ENCODE measurements at regions not wholly inside any gene's neighbourhood (a gene's known extent, or its start where the extent isn't known, plus 50 kb on each side); places are given as distances from the start of the nearest gene placed in this dataset.
A peak's percentile ranks its signal among the peaks of the same experiment; 100 is the strongest.
"Not testable (repeated sequence)": the region's sequence is repeated elsewhere in the genome, so short reads cannot be mapped to it uniquely, and the experiment has no call there.

DNA sequence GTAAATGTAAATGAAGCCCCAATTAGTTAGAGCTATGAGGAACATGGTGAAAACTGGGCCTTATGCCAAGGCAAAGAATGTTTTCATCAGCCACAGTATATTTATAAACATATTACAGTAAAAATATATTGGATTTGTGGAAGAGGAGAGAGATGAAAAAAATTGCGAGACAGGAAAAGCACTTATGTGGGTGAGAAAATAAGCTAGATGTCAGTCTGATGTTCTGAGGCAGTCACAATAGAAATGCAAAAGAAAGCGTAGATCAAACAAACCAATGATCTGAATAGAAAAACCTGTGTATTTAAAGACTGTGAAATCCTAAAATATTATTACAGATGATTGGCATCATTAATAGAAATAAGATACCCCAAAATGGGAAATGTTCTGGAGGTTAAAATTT is 1332.5 kb downstream of the SLITRK5 start:
- DNase-seq (ENCODE audit: low spot score), result no peak
- in situ Hi-C loops (cut with HindIII; ENCODE audit: low sequenced_read_pairs), result no loop called here

DNA sequence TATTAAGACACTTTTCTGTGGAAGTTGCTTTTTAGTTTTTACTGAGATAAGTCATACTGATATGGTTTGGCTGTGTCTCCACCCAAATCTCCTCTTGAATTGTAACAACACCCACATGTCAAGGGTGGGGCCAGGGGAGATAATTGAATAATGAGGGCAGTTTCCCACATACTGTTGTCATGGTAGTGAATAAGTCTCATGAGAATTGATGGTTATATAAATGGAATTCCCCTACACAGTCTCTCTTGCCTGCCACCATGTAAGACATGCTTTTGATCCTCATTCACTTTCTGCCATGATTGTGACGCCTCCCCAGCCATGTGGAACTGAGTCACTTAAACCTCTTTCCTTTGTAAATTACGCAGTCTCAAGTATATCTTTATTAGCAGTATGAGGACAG is 1340.4 kb downstream of the SLITRK5 start:
- no peak for DNase-seq (ENCODE audit: low spot score)
- in situ Hi-C loops (cut with HindIII; ENCODE audit: low sequenced_read_pairs), result no loop called here

DNA sequence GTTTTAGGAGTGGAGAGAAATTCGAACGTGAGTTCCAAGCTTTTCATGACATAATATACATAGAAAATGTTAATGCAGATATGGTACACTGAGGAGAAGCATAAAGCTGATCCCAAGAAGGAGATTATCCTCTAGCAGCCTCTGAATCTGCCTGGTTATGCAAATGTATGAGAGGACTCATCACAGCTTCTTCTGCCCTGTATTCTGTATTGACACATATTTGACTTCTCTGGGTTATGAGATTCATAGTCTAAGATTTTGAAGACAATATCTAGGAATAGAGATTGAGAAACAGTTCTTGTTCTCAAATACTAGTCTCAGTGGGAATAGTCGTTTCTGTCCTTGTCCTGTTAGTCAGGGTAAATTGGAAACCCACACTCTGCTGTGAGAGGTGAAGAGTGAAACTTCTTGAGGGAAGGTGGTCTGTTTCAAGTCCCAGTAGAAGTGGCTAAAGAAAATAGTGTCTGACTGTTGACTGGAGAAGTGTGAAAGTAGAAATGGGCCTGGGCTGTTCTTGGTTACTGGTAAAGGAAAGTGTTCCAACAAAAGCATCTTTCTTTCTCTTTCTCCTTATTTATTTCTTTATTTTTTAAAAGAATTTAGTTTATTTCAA is 1356.6 kb downstream of the SLITRK5 start:
- no peak for DNase-seq (ENCODE audit: low spot score)
- in situ Hi-C loops (cut with HindIII; ENCODE audit: low sequenced_read_pairs), result no loop called here

DNA sequence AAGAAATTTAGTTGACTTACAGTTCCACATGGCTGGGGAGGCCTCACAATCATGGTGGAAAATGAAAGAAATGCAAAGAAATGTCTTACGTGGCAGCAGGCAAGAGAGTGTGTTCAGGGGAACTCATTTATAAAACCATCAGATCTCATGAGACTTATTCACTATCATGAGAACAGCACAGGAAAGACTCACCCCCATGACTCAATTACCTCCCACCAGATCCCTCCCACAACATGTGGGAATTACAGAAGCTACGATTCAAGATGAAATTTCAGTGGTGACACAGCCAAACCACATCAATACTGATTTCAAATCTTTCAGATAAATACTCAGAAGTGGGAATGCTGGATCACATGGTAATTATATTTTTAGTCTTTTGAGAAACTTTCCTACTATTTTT is 1357.9 kb downstream of the SLITRK5 start:
- in situ Hi-C loops (cut with HindIII; ENCODE audit: low sequenced_read_pairs), result no loop called here
- DNase-seq (ENCODE audit: low spot score), result no peak

DNA sequence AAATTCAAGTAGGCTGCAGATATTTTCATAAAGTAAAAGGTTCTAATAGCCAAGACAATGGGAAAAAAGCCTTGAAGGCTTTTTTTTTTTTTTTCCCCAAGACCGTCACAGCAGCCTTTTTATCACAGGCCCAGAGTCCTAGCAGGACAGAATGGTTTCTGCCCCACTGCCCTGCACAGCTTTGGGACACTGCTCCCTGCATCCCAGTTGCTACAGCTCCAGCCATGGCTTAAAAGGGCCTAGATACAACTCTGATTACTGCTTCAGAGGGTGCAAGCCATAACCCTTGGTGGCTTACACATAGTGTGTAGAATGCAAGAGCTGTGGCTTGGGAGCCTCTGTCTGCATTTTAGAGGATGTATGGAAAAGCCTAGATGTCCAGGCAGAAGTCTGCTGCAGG is 1362.8 kb downstream of the SLITRK5 start:
- in situ Hi-C loops (cut with HindIII; ENCODE audit: low sequenced_read_pairs), result no loop called here
- DNase-seq (ENCODE audit: low spot score), result no peak

DNA sequence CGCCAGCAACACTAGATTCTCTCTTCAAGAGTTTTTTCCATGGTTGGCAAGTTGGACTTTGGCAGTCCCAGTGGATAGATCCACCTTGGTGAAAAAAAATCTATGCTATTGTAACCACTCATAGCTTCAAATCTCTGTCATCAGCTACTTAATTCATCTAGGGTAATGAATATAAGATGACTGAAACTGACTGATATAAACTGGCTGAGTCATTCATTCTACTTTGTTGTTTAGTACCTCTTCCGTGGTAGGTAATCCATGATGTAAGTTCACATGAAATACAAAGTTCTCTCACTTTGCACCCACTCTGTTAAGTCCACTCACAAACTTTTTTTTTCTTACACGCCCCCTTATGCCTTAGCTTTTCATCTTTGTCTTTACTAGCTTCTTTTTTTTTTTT is 1381.5 kb downstream of the SLITRK5 start:
- in situ Hi-C loops (cut with HindIII; ENCODE audit: low sequenced_read_pairs), result no loop called here
- DNase-seq (ENCODE audit: low spot score), result no peak

DNA sequence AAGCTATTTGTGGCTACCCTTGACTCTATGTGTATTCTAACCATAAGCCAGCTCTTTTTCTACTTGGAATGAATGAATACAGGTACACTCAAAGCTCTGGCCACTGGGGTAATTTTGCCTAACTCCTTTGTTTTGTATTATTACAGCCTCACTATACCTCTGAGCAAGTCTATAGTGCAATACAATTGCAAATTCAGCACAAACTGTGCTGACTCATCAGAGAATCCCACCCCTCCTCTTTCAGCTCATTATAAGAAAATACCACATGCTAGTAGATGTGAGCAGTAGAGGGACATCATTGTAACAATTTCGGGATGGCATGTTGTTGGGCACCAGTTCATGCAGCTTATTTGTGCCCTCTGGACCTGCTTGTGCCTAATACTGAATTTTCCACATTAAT is 1382.2 kb downstream of the SLITRK5 start:
- in situ Hi-C loops (cut with HindIII; ENCODE audit: low sequenced_read_pairs), result no loop called here
- DNase-seq (ENCODE audit: low spot score), result no peak

DNA sequence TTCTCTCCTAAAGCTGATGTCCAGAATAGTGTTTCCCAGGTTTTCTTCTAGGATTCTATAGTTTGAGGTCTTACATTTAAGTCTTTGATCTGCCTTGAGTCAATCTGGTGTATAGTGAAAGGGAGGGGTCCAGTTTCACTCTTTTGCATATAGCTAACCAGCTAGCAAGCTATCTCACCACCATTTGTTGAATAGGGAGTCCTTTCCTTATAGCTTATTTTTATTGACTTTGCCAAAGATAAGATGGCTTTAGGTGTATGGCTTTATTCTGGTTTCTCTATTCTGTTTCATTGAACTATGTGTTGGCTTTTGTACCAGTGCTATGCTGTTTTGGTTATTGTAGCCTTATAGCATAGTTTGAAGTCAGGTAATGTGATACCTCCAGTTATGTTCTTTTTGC is 1386.1 kb downstream of the SLITRK5 start:
- no peak for DNase-seq (ENCODE audit: low spot score)
- in situ Hi-C loops (cut with HindIII; ENCODE audit: low sequenced_read_pairs), result no loop called here

DNA sequence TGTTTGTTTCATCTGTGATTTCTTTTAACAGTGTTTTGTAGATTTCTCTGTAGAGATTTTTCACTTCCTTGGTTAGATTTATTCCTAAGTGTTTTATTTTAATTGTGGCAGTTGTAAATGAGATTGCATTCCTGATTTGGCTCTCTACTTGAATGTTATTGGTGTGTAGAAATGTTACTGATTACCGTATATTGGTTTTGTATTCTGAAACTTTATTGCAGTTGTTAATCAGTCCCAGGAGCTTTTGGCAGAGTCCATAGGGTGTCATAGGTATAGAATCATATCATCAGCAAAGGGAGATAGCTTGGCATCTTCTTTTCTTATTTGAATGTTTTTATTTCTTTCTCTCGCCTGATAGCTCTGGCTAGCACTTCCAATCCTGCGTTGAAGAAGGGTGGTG is 1386.7 kb downstream of the SLITRK5 start:
- in situ Hi-C loops (cut with HindIII; ENCODE audit: low sequenced_read_pairs), result no loop called here
- DNase-seq (ENCODE audit: low spot score), result no peak

DNA sequence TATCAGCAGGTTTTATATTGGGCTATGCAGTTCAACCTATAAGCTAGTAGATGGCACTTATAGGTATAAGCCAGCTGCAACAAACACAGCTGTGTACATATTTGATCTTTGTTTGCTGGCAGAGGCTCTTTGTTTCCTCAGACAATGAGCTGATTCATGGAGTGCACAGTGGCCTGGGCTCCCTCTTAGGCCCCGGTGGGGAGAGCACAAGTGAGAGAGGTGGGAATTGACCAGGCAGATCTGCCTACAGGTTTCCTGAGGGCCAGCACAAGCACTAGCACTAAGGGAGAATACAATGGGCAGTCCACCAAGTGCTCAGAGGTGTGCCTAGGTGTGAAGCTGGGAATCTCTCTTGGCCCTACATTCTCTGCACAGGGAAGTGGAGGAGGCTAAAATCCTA is 1390.7 kb downstream of the SLITRK5 start:
- in situ Hi-C loops (cut with HindIII; ENCODE audit: low sequenced_read_pairs), result no loop called here
- DNase-seq (ENCODE audit: low spot score), result no peak

DNA sequence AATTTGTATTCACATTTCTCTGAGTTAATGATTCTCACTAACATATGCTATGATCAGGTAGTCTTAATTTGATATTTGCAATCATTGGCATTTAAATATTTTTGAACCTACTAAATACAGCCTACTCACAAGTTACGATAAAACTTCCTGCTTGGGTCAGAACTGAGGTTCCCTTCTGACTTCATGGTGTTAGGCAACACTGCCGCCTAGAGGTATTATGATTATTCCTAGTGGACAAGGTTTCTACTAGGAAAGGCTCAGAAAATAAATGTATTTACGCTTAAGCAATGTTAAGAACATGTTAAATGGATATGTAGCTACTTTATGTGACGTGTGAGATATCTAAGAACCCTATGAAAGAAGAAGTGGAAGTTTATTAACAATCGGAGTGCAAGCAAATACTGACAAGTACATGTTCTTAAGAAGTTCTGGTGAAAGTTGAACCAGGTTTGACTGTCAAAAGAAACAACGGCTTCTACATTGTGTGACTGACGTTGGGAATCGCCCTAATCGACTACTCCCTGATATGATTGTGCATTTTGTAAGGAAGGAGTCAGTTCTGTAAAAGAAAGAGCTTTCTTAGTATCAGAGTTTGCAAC is 1395.8 kb downstream of the SLITRK5 start:
- in situ Hi-C loops (cut with HindIII; ENCODE audit: low sequenced_read_pairs), result no loop called here
- peak; percentile 22 for DNase-seq (ENCODE audit: low spot score)

DNA sequence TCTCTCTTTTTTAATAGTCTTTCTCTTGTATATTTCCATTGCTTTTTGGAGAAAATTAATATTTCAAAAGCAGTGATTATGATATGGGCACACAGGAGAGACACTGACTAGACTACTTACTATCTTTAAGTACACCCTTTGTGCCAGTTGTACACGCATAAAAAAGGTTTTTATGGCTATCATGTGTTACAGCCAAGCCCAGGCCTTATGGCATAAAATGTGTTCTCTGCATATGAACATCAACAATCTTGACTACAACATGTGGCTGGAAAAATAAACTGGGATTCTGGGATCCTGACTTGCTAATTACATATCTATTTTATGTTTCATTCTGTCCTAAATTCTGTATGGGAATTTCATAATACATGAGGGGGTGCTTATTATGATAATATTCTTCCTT is 1401.8 kb downstream of the SLITRK5 start:
- no peak for DNase-seq (ENCODE audit: low spot score)
- in situ Hi-C loops (cut with HindIII; ENCODE audit: low sequenced_read_pairs), result no loop called here

DNA sequence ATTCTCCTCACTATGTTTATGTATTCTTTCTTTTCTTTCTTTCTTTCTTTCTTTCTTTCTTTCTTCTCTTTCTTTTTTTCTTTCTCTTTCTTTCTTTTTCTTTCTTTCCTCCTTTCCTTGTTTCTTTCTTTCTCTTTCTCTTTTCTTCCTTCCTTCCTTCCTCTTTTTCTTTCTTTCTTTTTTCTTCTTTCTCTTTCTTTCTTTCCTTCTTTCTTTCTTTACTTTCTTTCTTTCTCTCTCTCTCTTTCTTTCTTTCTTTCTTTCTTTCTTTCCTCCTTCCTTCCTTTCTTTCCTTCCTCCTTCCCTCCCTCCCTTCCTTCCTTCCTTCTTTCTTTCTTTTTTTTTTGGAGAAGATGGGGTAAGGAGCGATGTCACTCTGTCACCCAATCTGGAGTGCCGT is 1405.5 kb downstream of the SLITRK5 start:
- no peak for DNase-seq (ENCODE audit: low spot score)
- in situ Hi-C loops (cut with HindIII; ENCODE audit: low sequenced_read_pairs), result no loop called here

DNA sequence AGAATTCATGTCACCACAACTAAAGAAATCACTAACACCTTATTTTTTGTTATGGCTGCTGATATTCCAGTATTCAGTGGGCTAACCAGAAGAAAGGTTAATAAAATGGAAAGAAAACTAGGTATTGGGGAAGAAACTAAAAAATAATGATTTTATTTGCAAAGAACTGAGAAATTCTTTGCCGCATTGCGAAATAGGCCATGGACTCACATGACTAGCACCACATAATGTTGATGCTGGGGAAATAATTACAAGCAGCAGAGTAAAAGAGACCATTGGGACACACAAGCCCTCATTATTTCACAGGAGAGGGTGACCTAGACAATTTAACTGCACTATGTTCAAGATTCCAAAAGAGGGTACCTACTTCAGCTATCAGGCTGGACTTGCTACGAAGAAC is 1411.5 kb downstream of the SLITRK5 start:
- DNase-seq (ENCODE audit: low spot score), result no peak
- in situ Hi-C loops (cut with HindIII; ENCODE audit: low sequenced_read_pairs), result no loop called here

DNA sequence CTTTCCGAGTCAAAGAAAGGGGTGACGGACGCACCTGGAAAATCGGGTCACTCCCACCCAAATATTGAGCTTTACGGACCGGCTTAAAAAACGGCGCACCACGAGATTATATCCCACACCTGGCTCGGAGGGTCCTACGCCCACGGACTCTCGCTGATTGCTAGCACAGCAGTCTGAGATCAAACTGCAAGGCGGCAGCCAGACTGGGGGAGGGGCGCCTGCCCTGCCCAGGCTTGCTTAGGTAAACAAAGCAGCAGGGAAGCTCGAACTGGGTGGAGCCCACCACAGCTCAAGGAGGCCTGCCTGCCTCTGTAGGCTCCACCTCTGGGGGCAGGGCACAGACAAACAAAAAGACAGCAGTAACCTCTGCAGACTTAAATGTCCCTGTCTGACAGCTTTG is 1416.9 kb downstream of the SLITRK5 start:
- DNase-seq (ENCODE audit: low spot score); in situ Hi-C loops (cut with HindIII; ENCODE audit: low sequenced_read_pairs): not testable (repeated sequence)

DNA sequence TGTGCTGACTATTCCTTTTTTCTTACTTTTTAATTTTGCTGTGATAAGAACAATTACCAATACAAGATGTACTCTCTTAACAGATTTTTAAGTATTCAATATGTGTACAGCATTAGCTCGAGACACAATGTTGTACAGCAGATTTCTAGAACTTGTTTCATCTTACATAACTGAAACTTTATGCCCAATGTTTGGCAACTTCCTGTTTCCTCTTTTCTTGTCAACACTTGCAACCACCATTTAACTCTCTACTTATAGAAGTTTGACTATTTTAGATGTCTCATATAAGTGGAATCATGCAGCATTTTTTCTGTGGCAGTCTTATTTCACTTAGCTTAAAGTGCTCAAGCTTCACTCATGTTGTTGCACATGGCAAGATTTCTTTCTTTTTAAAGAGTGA is 1426.8 kb downstream of the SLITRK5 start:
- in situ Hi-C loops (cut with HindIII; ENCODE audit: low sequenced_read_pairs), result no loop called here
- DNase-seq (ENCODE audit: low spot score), result no peak

DNA sequence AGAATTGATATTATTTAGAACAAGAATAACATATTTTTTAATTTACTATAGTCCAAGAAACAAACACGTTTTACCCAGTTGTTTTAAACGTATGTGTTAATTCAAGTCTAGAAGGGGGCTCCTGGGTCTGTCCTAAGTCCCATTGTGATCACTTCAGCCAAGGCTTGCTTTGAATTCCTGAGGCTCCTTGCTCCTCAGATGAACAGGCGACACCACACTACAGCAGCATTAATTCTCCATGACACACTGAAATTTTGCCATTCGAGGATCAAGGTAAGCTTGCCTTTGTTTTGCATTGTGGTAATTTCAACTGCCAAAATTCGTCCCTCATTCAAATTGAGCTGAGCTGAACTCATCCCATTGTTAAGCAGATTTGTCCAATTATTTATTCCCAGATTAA is 1442.6 kb downstream of the SLITRK5 start:
- in situ Hi-C loops (cut with HindIII; ENCODE audit: low sequenced_read_pairs), result no loop called here
- DNase-seq (ENCODE audit: low spot score), result no peak

DNA sequence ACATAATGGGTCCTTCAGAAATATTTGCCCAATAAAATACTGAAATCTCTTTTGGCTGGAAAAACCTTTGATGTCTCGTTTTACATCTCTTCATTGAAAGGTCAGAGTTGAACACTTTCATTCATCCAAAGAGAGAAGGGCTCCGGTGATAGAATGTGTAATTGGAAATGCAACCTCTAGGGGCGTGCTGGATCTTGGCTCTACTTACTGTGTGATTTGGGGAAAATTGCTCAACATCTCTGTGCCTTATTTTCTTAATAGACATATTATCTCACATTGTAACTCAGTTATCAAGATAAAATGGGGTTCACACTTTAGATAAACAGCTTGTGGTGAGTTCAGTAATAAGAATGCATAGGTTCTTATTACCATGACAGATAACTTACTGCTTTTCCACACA is 1444.1 kb downstream of the SLITRK5 start:
- in situ Hi-C loops (cut with HindIII; ENCODE audit: low sequenced_read_pairs), result no loop called here
- DNase-seq (ENCODE audit: low spot score), result no peak

DNA sequence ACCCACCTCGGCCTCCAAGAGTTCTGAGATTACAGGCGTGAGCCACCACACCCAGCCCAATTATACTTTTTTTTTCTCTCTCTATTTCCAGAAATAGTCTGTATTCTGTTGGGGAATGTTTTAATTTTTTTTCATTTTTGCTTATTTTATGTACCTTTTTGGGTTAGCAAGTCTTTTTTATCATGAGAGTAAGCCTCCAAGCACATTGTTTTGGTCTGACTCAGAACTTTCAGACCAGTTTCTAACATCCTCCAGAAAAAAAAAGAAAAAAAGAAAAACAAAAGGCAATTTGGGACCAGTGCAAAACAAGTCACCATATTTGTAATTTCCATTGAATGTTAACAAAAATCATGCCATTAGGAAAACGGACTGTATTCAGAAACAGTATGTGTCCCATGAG is 1465.5 kb downstream of the SLITRK5 start:
- in situ Hi-C loops (cut with HindIII; ENCODE audit: low sequenced_read_pairs), result no loop called here
- DNase-seq (ENCODE audit: low spot score), result no peak

DNA sequence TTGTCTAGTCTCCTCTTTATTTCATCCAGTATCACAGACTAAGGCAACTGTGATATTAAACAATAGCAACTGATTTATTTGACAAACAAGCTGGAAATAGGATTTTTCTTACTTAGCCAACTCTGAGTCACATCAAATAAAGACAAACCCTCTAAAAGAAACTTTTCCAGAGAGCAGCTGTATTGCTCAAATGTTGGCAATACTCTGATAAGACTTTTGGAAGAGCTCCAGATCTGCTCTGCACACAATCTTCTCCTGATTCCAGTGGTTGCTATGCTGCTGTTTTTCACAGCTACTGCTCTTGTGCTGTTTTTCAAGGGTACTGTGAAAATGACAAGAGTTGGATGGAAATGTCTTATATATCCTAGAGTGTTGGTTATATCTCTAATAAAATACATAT is 1479.2 kb downstream of the SLITRK5 start:
- in situ Hi-C loops (cut with HindIII; ENCODE audit: low sequenced_read_pairs), result no loop called here
- DNase-seq (ENCODE audit: low spot score), result no peak

DNA sequence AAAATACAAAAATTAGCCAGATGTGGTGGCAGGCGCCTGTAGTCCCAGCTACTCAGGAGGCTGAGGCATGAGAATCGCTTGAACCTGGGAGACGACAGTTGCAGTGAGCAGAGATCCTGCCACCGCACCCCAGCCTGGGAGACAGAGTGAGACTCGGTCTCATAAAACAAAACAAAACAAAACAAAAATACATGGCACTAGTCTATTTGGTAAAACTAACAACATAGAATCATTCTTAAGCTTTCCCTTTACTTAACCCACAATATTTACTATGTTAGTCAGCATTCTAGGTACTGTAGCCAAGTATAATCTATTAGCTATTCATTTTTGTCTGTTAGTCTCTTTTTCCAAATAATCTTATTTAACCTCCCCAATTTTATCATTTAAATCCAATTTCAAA is 1482.8 kb downstream of the SLITRK5 start:
- no peak for DNase-seq (ENCODE audit: low spot score)
- in situ Hi-C loops (cut with HindIII; ENCODE audit: low sequenced_read_pairs), result no loop called here

DNA sequence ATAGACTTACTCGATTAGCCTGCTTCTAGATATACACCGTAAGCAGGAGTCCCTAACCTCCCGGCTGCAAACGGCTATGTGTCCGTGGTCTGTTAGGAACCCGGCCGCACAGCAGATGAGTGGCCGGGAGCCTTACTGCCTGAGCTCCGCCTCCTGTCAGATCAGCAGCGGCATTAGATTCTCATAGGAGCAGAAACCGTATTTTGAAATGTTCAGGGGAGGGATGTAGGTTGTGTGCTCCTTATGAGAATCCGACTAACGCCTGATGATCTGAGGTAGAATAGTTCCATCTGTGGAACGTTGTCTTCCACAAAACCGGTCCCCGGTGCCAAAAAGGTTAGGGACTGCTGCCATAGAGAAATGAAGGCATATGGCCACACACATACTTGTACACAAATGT is 1491.9 kb downstream of the SLITRK5 start:
- in situ Hi-C loops (cut with HindIII; ENCODE audit: low sequenced_read_pairs), result no loop called here
- peak; percentile 37 for DNase-seq (ENCODE audit: low spot score)
